ENCODE measurements at regions not wholly inside any gene's neighbourhood (a gene's known extent, or its start where the extent isn't known, plus 50 kb on each side); places are given as distances from the start of the nearest gene placed in this dataset.

DNA sequence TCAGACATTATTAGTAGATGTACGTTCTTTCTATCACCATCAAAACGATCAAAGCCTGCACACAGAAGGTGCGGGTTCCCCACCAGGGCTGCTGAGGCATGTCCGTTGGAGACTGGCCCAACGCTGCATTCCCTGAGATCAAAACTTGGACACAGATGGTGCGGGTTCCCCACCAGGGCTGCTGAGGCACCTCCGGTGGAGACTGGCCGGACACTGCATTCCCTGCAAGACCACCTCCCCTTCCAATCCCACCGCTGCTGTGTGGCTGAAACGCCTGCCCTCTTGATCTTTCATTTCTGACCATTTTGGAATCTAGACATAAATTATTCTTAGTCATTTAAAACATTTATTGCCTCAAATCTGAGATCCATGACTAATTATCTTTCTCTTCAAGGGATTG lies 254.2 kb upstream of the SALL3 start:
- H3K4me3 ChIP-seq (ENCODE audit: low read depth, low read length) = no peak overlapping the region
- TF ChIP-seq, protein P1, sequence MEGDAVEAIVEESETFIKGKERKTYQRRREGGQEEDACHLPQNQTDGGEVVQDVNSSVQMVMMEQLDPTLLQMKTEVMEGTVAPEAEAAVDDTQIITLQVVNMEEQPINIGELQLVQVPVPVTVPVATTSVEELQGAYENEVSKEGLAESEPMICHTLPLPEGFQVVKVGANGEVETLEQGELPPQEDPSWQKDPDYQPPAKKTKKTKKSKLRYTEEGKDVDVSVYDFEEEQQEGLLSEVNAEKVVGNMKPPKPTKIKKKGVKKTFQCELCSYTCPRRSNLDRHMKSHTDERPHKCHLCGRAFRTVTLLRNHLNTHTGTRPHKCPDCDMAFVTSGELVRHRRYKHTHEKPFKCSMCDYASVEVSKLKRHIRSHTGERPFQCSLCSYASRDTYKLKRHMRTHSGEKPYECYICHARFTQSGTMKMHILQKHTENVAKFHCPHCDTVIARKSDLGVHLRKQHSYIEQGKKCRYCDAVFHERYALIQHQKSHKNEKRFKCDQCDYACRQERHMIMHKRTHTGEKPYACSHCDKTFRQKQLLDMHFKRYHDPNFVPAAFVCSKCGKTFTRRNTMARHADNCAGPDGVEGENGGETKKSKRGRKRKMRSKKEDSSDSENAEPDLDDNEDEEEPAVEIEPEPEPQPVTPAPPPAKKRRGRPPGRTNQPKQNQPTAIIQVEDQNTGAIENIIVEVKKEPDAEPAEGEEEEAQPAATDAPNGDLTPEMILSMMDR (conservative IDR thresholded peaks at IDR 0.05; ENCODE audit: low read depth, low read length) = no peak
- no peak for DNase-seq (ENCODE audit: low read depth)

DNA sequence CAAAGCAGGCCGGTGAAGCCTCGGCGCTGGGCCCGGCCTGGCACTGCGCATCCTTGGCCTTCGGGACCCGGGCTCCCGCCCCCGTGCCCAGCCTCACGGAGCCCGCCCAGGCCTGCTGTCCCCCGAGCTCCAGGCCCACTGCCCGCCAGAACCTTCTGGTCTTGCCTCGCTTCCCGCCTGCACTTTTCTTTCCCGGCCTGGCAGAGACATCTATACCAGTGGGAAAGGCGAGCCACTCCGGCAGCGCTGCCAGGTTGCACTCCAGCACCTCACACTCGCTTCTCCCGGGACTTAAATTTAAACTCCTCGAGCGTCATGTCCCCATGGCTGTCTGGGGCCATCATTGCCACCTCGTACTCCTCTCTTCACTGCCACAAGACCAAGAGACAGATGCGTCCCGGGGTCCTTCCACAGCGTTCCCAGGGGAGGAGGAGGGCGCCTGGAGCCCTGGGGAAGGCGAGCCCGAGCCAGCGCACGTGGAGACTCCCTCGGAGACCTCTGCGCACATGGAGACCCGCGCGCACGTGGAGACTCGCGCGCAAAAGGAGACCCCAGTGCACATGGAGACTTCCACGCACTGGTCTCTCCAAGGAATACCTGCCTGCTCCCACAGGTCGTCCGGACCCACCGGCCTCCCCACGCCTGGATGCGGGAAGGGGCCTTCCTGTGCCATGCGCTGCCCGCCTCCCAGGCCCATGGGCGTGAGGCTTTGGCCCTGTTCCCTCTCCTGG lies 253.1 kb upstream of the SALL3 start:
- TF ChIP-seq, protein P1 (conservative IDR thresholded peaks at IDR 0.05; ENCODE audit: low read depth, low read length) = no peak
- DNase-seq (ENCODE audit: low read depth) = no peak
- H3K4me3 ChIP-seq (ENCODE audit: low read depth, low read length) = no peak overlapping the region

DNA sequence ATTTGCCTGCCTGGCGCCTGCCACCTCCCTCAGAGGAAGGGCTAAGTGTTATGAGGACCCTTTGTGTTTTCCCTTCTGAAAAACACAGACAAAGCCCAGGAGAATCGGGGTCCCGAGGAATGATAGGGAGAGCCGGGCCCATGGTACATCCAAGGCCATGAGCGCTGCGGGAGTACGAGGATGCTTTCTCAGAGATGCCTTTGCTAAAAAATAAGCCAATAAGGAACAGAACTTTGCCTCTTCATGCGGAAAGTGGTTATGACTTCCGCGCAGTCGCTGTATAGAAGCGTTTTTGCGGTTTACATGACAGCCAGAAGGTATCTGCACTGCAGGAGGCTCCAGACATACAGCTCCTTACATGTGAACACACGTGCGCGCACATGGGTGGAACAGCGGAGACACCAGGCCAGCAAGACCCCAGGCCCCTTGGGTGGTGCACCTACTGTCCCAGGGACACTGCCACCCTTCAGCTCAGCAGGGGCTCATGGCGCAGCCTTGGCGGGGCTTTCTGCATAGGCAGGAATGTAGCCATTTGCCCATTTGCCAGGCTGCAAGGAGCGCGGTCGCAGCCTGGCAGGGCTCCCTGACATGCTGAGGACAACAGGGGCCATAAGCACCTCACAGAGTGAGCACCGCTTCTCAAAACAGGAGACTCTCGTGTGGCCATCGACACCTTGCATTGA lies 252.4 kb upstream of the SALL3 start:
- TF ChIP-seq, protein P1 (conservative IDR thresholded peaks at IDR 0.05; ENCODE audit: low read depth, low read length) = no peak

DNA sequence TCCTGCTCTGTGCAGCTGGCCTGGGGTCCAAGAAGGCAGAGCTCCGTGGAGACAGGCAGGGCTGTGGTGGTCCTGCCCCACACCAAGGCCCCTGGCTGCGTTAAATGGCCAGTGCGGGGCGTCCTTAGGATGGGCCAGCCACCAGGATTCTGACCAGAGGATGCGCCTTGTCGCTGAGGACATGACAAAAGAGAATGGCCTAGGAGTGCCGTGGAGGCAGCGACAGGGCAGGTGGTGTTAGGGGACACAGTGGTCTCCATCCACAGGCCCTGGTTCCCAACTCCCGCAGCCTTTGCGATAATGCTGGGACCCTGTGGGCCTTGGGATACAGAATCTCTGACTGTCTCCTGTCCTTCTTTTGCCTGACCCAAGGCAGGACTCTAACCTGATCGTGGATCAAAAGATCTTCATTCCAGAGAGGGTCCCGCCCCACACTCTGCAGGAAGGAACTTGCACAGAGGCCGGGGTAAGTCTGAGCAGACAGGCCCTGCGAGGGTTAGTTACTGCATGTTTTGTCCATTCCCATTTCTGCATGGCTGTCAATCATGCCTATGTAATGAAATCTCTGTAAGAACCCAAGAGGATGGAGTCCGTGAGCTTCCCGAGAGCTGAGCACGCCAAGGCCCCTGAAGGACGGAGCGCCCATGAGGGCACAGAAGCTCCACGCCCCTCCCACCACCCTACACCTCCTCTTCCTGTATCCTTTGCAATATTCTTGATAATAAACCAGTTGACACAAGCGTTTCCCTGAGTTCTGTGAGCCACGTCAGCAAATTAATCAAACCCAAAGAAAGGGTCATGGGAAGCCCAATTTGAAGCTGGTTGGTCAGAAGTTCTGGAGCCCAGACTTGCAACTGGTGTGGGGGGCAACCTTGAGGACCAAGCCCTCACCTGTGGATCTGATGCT lies 251.5 kb upstream of the SALL3 start:
- H3K4me3 ChIP-seq (ENCODE audit: low read depth, low read length) = no peak overlapping the region
- no peak for DNase-seq (ENCODE audit: low read depth)
- TF ChIP-seq, protein P1 (conservative IDR thresholded peaks at IDR 0.05; ENCODE audit: low read depth, low read length) = no peak

More for the DNA sequence above, 252.4 kb upstream of the SALL3 start:
- no peak overlapping the region for H3K4me3 ChIP-seq (ENCODE audit: low read depth, low read length)
- no peak for DNase-seq (ENCODE audit: low read depth)

DNA sequence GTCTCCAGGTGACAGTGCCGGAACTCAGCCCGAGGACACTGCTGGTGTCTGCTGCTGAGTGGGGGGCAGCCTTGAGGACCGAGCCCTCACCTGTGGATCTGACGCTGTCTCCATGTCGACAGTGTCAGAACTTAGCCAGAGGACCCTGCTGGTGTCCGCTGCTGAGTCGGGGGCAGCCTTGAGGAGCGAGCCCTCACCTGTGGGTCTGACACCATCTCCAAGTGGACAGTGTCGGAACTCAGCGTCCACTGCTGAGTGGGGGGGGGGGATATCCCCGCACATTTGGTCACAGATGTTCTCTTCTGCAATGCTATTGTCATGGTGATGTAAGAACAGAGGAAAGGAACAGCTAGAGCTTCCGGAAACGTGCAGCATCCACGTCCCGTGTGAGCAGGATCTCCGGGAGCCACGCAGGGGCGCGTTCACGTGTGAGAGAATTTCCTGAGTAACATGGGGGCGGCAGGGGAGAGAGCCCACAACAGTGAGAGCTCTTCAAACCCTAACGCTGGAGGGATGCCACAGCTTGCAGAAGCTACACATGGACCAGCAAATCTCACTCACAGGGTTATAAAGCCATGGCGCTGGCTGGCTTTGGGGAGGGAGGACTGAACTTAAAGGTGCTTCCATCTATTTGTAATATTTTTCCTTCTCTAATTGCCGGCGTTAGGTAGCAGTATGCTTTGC lies 250.7 kb upstream of the SALL3 start:
- TF ChIP-seq, protein P1 (conservative IDR thresholded peaks at IDR 0.05; ENCODE audit: low read depth, low read length) = no peak
- no peak overlapping the region for H3K4me3 ChIP-seq (ENCODE audit: low read depth, low read length)
- no peak for DNase-seq (ENCODE audit: low read depth)

DNA sequence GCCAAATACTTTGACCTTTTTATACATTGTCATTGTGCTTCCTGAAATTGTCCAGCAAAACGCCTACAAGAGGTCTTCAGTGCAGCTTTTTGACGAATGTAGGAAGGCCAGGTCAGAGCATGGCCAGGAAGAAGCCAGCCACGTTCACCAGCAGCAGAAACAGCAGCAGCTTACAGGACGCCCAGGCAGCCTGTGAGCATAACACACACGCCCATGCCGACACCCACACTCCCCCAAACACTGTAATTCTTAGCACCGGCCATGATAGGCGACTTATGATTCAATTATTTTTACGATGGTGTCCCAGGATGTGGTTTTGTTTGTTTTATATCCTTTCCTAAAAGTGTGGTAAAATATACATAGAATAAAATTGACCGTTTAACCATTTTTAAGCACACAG lies 249.1 kb upstream of the SALL3 start:
- DNase-seq (ENCODE audit: low read depth) = no peak
- TF ChIP-seq, protein P1 (conservative IDR thresholded peaks at IDR 0.05; ENCODE audit: low read depth, low read length) = no peak
- H3K4me3 ChIP-seq (ENCODE audit: low read depth, low read length) = no peak overlapping the region
